LHCN-M2 (cell line): ENCODE measurements at regions not wholly inside any gene's neighbourhood (a gene's known extent, or its start where the extent isn't known, plus 50 kb on each side); places are given as distances from the start of the nearest gene placed in this dataset.
"Not testable (repeated sequence)": the region's sequence is repeated elsewhere in the genome, so short reads cannot be mapped to it uniquely, and the experiment has no call there.

Experiments used
- DNase-seq: peaks from one replicate; pipeline ENCODE4 v3.0.0-alpha.2; 2012; ENCODE audit warnings: low read depth

DNA sequence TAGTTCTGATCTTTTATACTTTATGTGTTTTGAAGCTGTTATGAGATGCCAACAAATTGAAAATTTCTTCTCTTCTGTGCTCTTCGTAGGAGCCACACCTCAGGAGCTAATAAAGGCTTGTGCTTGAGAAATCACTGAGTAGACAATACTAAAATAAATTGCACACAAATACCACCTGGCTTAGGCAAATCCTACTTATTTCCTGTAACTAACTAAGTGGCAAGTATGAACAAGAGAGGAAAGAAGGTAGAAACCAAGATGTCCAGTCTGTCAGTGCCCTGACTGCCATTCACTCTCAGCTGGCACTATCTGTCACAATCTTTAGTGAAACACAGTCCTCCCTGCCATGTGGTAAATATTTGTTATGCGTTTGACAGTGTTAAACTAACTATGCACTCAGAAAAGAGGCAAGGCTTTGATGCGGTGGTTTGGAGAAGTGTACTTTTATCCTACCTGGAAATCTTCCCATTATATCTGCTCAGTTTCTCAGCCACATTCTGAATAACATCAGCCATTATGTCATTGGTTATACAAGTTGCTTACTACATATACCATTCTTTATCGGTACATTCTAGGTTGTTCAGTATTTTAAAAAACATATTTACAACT, 293.4 kb upstream of the VWC2 start:
- DNase-seq: no peak

DNA sequence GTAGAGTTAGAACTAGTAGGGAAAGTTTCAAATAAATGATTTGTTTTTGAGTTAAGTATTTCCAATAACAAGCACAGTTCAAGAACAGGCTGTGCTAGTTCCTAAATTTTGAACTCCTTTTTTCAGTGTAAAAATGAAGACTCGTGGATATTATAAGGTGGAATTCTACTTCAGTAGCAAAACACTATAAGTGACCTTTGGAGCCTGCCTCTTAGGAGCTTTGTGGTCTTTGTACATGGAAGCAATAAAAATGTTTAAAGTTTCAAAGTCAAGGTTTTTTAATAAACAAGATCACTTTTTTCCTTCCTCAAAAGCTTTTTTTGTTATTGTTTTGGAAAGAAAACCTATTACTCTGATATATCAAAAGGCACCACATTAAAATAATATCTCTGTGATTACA, 292.4 kb upstream of the VWC2 start:
- no peak for DNase-seq

DNA sequence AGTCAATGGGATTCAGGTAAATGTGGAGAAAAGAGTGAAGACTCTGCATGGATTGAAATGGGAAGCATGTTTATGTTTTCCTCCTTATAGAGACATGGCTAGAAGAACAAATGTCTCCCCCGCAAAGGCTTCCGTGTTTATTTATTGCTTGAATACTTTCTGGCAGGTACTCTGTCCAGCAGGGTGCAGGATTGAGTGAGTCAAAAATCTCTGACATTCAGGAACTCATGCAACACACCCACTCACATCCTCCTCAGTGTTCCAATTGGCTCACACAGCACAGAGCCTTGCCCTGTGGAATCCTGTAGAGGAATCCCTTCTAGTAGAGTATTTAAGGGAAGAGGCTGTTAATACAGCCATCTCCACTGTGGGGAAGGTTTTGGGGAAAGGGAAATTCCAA, 290.3 kb upstream of the VWC2 start:
- DNase-seq: no peak

DNA sequence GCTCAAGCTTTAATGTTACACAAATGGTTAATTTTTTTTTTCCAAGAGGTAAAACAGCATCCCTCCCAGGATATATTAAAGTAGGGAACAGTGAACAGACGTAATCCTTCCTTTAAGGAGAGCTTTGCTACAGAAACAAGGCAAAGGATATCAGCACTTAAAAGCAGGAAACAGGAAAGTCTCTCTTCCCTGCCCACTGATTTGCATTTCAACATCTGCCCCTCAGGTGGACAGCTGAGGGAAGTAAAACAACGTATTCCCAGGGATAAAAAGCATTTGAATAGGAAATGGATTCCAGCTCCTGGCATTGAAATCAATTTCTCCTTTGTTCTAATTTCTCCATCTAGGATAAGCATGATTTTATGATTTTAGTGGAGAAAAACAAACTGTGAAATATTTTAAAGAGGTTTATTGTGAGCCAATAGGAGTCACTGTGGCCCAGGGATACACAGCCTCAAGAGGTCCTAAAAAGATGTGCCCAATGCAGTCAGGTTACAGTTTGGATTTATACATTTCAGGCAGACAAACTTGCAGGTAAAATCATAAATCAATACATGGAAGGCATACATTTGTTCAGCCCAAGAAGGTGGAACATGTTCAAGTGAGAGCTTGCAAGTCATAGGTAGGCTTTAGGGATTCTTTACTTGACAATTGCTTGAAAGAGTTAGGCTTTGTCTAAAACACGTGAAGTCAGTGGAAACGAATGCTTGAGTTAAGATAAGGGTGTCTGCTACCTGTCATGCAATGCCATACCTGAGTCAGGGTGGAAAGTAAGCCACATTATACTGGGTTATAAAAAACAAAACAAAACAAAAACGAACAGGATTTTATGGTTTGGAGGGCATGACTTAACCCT, 286.2 kb upstream of the VWC2 start:
- DNase-seq: no peak

DNA sequence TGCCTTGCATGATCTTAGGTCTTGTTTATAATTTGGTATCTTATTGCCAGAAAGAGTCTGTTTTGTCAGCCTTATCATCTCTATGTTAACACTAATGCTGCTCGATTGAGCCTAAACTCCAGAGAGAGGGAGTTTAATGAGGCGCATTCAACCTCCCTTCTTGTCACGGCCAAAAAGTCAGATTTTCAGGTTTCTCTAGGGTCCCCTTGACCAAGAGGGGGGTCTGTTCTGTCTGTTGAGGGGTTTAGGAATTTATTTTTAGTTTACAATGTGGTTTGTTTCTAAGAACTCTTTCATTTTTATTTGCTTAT, 285.7 kb upstream of the VWC2 start:
- no peak for DNase-seq

DNA sequence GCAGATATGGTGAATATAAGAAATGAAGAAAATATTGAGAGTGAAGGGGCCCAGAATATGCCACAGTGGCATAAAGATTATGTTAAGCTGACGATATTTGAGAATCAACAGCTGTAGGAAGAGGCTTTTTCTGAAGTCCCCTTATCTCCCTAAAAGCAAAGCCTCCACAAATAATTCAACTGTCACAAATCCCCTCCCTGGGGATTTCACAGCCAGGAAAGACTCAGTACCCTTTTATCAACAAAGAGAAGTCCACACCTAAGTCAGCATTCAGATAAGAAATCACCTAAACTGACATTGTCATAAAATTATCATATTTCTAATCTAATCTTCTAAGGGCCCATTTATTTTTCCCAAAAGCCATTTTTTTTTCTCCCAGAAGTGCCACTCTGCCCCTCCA, 284.9 kb upstream of the VWC2 start:
- DNase-seq: no peak

DNA sequence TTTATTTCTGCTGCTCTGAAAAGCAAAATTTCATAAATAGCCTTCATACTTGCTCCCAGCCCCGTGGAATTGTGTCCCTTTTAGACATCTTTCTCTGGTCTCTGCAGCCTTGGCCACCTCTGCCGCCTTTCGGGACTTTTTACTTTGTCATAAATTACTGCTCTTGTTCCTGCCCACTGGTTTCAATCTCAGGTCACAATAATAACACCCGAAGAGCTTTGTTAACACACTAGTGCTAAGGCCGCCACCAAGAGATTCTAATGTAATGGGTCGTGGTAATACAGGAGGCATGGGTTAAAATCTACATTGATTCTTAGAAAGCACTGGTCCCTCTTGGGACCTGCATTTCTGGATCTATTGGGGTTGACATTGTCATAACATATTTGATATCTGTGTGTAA, 276.0 kb upstream of the VWC2 start:
- DNase-seq: no peak

DNA sequence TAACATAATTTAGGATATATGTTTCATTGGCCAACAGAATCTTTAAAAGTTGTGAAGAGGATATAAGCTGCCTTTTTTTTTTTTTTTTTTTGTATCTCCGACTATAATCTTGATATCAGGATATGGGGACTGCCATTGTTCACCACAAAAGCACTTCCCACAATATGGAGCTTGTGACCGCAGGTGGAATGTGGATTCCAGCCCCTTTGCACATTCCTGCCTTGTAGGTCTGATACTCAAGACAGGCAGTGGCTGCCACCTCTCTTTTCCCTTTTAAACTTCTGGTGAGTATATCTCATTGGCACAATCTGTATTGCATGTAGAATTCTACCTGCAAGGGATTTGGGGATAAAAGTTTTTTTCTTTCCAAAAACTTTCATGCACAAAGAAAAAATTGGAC, 272.7 kb upstream of the VWC2 start:
- no peak for DNase-seq

DNA sequence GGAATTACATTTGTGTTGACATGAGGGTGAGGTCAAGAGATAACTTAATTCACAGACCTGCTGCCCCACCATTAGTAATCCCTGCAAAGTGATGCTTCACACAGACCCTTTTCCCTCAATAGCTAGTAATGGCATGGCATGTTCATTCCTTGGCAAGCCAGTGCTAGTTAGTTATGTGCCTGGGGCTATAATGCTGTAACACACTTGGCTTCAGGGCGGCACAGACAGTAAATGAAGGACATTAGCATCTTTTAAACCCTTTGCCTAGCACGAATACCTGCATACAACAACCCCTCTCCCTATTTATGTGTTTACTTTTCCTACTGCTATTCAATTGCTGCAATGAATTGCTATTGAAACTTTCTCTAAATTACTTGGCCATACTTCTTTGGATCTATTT, 266.2 kb upstream of the VWC2 start:
- not testable (repeated sequence) for DNase-seq

DNA sequence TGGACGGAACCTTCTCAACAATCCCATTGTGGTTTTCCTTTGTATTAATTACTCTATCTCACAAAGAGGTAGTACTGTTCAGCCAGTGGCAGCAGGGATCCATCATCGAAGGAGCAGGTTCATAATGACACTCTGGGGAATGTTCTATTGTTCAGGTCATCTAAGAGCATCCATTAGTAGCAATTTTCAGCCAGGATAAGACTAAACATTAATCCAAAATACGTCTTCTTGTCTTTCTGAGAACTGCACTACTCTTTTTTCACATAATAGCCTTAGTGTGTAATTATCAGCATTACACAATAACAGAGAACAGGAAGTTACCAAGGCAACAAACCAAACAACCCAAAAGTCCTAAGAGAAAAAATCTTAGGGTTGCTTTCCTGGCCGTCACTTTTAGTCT, 259.5 kb upstream of the VWC2 start:
- no peak for DNase-seq

DNA sequence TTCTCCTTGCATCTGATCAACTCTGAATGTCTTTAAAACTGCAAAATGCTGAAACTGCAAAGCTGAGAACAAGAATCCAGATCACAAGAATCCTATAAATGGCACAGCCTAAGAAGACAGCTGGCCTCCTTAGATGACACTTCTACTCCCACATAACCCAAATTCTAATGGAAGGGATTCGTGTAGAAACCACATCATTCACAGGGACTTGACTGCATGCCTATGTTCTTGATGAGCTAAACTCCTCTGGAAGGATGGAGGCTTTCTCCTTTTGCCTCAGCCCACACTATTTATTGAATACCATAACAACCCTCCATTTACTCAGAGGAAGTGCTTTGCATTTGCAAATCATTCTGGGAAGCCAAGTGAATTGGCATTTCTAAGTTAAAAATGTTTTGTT, 252.5 kb upstream of the VWC2 start:
- DNase-seq: no peak

DNA sequence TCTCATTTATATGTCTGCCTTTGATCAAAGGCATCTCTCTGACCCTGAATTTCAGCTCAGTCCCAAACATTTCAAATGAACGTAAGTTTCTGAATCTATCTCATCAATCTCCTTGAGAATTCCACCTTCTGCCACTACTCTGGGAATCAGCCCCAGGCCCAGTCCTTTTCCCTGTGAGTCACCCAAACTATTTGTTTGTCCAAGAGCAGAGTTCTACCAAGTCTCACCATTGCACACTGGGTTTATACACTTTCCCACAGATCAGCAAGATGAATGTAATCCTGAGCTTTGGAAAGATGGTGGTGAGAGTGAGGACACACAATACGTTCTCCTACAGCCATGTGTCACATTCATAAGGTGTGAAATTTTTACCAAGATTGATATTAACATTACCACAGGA, 251.3 kb upstream of the VWC2 start:
- DNase-seq: no peak

DNA sequence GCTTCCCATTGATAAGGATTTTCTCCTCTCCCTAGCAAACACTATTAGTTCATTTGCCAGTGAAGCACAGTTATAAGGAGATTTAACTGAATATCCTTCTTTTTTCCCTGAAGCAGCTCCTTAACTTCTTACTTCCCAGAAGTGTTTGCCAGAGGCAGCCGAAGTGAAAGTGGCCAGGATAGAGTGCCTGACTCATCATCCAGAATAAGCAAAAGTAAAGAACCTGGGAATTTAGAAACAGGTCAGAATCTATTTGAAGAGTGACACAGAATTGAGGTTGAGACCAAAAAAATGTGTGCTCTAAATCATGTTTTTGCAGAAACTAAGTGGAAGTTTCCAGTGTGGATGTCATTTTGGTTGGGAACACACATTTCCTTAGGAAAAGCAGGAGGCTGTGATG, 249.6 kb upstream of the VWC2 start:
- DNase-seq: no peak

DNA sequence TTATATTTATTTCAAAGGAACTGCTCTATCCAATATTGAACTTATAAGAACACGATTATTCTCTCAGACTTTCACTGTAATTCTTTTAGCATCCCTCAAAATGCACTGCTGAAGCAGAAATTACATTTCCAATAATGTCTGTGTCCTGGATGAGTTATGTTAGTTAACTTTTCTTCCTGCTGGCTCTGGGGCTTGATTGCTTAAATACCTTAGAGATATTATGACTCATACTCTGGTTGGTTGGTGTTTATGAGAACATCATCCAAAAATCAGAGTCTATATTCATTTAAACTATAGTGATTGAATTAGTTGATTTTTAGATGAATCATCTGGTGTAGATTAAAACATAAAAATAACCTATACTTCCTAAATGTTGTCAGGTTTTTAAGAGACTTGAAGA, 246.3 kb upstream of the VWC2 start:
- DNase-seq: no peak

DNA sequence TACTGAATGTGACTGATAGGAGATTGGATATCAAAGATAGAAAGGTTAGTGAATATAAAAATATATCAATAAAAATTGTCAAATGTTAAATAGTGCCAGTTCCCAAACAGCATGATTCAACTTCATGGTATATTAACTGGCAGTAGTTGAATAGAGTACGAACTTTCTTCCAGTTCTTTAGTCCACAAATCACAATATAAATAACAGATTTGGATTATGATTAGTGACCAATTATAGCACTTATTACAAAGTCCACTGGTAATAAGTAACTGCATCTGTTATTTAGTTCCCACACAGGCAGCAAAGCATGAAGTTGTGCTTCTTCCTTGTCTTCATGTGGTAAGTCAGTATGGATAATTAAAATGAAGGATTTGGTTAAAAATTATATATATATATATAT, 243.0 kb upstream of the VWC2 start:
- no peak for DNase-seq

DNA sequence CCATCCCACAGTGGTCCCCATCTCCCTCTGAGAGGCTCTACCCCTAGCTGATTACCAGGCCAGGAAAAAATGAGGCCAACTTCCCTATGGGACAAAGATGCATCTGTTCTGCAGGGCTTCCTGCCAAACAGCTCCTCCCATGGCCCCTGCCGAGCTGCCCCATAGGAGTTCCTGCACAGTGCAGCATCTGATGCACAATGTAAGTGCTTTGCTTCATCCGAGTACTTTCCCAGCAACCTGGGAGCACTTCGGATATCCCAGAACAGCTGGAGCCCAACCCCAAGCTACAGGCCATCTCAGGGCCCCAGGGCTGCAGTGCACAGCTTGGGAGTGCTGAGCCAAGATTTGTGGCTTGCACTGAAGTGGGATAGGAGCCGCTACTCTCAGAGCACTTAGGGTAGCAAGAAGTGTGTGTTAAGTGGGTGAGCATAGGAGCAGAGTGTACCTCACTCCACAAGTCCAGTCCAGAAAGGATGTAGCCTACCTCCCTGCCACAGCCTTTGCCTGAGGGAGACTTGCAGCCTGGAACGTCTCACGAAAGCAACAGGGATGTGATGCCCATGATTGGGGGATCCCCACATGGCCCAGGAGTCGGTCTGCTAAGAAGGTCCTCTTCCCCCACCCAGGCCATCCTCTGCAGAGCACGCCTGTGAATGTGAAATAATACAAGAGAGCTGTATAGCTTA, 209.6 kb upstream of the VWC2 start:
- no peak for DNase-seq

DNA sequence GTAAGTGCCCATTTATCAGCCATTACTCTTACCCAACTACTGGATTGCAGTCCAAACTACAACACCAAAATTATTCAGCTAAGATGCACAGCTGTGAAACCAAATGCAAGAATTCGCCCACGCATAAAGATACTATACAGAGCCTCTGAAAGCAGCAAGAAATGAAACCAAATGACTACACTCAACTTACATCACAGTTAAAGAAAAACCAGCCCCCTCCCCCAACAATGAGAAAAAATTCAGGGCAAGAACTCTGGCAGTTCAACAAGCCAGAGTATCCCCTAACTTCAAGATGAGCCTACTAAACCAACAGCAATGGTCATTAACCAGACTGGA, 209.1 kb upstream of the VWC2 start:
- DNase-seq: no peak

DNA sequence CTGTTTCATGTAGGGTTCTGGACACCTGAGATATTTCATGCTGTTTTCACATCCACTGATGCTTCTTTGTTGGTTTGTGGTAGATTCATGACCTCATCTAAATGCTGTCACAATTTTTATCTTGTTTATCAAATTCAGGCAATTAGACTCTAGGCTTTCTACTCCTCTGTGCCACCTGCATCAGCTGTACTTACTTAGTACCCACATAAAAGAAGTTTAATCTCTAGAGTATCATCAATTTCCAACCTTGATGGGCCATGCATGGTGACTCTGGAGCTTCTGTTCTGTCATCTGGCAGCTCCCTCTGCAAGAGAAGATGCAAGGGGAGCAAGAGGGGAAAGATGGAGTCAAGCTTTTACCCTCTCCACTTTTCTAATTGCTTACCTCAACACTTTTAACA, 195.9 kb upstream of the VWC2 start:
- no peak for DNase-seq

DNA sequence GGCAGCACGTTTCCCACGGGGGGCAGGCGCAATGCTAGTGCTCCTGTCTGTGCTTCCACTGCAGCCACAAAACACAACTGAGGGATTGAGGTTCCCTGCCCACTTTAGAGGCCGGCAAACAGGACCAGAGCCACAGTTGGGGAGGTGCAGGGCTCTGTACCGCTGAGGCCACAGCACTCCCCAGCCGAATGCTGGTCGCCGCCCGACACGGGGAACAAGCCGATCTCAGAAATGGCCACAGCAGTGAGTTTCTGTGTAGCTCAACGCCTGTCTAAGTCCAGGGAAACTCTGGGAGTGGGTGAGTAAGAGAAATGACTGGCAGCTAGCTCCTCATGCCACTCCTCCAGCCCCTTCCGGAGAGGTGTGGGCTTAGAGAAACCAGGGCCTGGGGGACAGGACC, 194.0 kb upstream of the VWC2 start:
- DNase-seq: no peak

DNA sequence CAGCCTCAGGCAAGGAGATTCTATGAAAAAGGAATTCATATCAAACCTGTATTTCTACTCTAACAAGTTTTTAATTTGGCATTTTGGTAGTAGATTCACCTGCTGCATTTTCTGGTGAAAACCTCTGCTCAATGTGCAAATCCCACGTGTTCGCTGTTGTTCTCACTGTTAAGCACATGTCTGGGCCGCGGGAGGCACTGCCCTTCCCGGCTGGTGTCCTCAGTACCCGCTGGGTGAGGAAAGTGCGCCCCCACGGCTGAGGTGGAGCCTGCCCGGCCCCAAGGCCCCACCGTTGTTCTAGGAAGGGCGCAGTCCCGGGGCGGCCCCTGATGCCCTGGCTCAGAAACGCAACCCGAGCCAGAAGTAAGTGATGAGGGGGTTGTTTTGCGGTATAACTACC, 193.4 kb upstream of the VWC2 start:
- DNase-seq: no peak

DNA sequence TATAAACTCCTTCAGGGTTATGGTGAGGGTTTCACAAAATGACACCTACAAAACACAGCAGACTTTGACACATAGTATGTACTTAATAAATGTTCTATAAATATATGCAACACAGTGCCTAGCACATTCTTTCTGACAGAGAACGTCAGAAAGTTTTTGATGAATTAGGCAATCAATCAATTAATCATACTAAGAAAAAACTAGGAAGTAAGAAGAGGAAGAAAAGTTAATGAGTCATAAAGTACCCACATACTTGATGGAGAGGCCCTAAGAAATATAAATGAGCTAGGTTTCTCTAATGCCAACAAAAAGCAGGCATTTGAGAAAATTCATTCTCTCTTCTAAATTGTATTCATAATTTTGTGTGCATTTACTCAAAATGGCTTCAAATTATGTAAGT, 192.7 kb upstream of the VWC2 start:
- no peak for DNase-seq

DNA sequence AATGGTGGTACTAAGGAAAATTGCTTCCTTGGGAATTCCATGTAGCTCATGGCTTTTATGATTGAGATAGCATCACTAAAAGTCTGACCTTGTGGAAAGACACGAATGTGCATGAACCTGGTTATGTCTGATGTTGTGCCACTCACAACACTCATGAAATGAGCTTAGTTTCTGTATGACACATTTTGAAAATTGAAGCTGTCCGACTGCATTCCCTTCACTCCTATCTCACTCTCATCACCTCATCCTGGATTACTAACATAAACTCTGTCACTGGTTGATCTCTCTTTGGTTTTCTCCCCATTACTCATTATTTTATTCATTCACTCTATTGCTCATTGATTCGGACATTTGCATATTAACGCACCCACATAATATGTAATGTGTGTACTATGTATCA, 190.0 kb upstream of the VWC2 start:
- DNase-seq: no peak

DNA sequence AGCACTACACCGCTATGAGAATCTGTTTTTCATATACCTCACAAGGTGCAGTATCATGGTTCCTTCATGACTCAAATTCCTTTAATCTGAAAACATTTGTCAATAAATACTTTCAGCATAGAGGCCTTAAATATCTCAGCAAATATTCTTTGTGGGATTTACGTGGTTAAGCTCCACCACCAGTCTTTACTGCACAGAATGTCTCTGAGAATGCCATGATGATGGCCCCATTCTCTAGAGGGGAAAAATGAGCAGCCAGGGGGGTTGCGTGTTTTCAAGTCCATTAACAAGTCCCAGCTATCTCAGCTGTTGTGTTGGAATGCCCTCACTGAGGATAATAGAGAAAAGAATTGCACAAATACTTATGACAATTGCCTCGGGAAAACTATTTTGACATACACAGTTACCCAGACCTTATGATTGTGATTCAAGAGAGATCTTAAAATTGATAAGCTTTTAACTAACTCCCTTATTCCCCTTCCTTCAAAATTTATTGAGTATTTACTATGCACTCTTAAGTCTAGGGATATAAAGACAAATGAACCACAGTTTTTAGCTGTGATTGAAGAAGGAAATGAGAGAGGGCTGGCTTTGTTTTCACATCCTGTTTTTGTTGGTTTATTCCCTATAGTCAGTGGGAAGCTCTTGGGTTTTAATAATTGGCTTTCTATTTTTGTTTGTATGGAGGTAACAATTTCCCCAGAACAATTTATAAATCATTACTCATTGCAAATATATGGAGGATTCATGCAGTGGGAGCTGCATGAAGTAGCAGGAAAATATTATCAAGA, 176.5 kb upstream of the VWC2 start:
- no peak for DNase-seq
